ENCODE measurements at regions not wholly inside any gene's neighbourhood (a gene's known extent, or its start where the extent isn't known, plus 50 kb on each side); places are given as distances from the start of the nearest gene placed in this dataset.
"Not testable (repeated sequence)": the region's sequence is repeated elsewhere in the genome, so short reads cannot be mapped to it uniquely, and the experiment has no call there.

DNA sequence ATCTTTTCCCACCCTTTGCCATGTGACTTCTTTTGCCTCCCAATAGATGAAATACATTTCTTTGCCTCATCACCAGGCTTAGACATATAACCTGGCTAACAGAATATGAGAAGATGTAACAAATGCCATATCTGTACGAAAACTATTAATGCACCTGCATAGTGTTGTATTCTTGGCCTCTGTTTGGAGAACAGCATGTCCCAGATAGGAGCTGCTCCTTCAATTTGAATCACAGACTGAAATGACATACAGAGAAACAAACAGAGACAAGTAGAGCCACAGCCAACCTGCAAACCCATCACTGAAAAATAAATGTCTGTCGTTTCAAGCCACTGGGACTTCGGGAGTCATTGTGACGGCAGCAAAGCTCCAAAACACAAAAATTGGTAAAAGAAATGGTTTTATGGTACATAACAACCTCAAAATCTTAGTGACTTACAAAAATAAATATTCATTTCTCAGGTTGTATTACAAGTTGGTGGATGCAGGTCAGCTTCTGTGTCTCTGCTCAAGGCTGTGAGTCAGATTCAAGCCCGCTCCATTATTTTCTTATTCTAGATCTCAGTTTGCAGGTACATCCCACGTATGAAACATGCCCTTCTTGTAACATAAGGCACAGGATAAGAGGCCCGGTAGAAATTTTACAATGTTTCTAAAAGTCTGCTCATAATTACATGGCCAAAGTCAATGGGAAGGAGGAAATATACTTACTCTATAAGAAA, 171.3 kb upstream of the SOX6 start:
- no peaks in the 10 kb centered on the region for H3K4me1 Mint-ChIP-seq
- no peak overlapping the region for H3K4me3 Mint-ChIP-seq
- no peak overlapping the region for H2AFZ ChIP-seq (ENCODE audit: insufficient read depth, low read depth, low read length, poor library complexity, severe bottlenecking)
- no peaks in the 10 kb centered on the region for H3K79me2 ChIP-seq (ENCODE audit: control insufficient read depth, insufficient read depth, low read length)
- no peaks in the 10 kb centered on the region for H3K9me3 ChIP-seq (ENCODE audit: control extremely low read depth in 1 of 3, control insufficient read depth in 2 of 3, insufficient read depth in 1 of 3, low read length in 2 of 3)
- TF ChIP-seq EZH2 (IDR thresholded peaks at IDR 0.05; ENCODE audit: borderline replicate concordance, insufficient read depth, low read depth, low read length, poor library complexity, severe bottlenecking) (no peak), CTCF (IDR thresholded peaks at IDR 0.05) (no peak)
- no peak overlapping the region for H3K27ac ChIP-seq (ENCODE audit: low read length in 2 of 2)
- intact Hi-C loops (cut with micrococcal nuclease): no loop called here
- H3K9ac ChIP-seq (ENCODE audit: low read length): no peak overlapping the region
- no peak for DNase-seq
- POLR2A ChIA-PET: no interaction called here
- no peaks in the 10 kb centered on the region for H4K20me1 ChIP-seq (ENCODE audit: control insufficient read depth, insufficient read depth, low read length, poor library complexity, severe bottlenecking)
- H3K9me3 Mint-ChIP-seq (ENCODE audit: insufficient read depth): no peaks in the 10 kb centered on the region
- CTCF ChIA-PET: no interaction called here
- no CpG with 5 or more reads among the region's 7 CpGs for WGBS (ENCODE audit: insufficient coverage)
- no peaks in the 10 kb centered on the region for H3K27me3 Mint-ChIP-seq
- no peaks in the 10 kb centered on the region for H3K4me1 ChIP-seq (ENCODE audit: control insufficient read depth in 2 of 2, insufficient read depth in 2 of 2, low read length in 2 of 2)
- ATAC-seq (ENCODE audit: low read depth): no peak
- no peaks in the 10 kb centered on the region for H3K36me3 ChIP-seq (replicated peaks in 1 of 2; ENCODE audit: control extremely low read depth in 1 of 2, control insufficient read depth in 1 of 2, extremely low read depth in 1 of 2, insufficient read depth in 2 of 2, low read length in 1 of 2)
- H3K27ac Mint-ChIP-seq: no peak overlapping the region
- H3K4me3 ChIP-seq (ENCODE audit: control extremely low read depth in 1 of 5, extremely low read depth in 1 of 5, insufficient read depth in 1 of 5, low read depth in 2 of 5, low read length in 4 of 5): no peak overlapping the region
- no peaks in the 10 kb centered on the region for H3K27me3 ChIP-seq (replicated peaks in 1 of 4; ENCODE audit: control extremely low read depth in 1 of 4, control insufficient read depth in 3 of 4, insufficient read depth in 4 of 4, low read length in 3 of 4)
- no peak overlapping the region for H3K4me2 ChIP-seq (replicated peaks; ENCODE audit: low read depth, low read length, poor library complexity, severe bottlenecking)

GRCh38 chr11:16526947-16527346, 170.6 kb upstream of the SOX6 start:
- H3K27ac Mint-ChIP-seq: no peak overlapping the region
- H3K27me3 Mint-ChIP-seq: no peaks in the 10 kb centered on the region
- H4K20me1 ChIP-seq (ENCODE audit: control insufficient read depth, insufficient read depth, low read length, poor library complexity, severe bottlenecking): no peaks in the 10 kb centered on the region
- no peak overlapping the region for H3K4me3 Mint-ChIP-seq
- POLR2A ChIA-PET: no interaction called here
- ATAC-seq (ENCODE audit: low read depth): no peak
- H3K9ac ChIP-seq (ENCODE audit: low read length): no peak overlapping the region
- DNase-seq: no peak
- no peaks in the 10 kb centered on the region for H3K9me3 ChIP-seq (ENCODE audit: control extremely low read depth in 1 of 3, control insufficient read depth in 2 of 3, insufficient read depth in 1 of 3, low read length in 2 of 3)
- CTCF ChIA-PET: no interaction called here
- 71% methylated on average over 1 of the region's 1 CpG for WGBS (ENCODE audit: insufficient coverage)
- no peaks in the 10 kb centered on the region for H3K79me2 ChIP-seq (ENCODE audit: control insufficient read depth, insufficient read depth, low read length)
- no peak overlapping the region for H3K27ac ChIP-seq (ENCODE audit: low read length in 2 of 2)
- no peaks in the 10 kb centered on the region for H3K4me1 ChIP-seq (ENCODE audit: control insufficient read depth in 2 of 2, insufficient read depth in 2 of 2, low read length in 2 of 2)
- H2AFZ ChIP-seq (ENCODE audit: insufficient read depth, low read depth, low read length, poor library complexity, severe bottlenecking): no peak overlapping the region
- intact Hi-C loops (cut with micrococcal nuclease): no loop called here
- no peak for TF ChIP-seq CTCF (IDR thresholded peaks at IDR 0.05)
- no peak overlapping the region for H3K4me3 ChIP-seq (ENCODE audit: control extremely low read depth in 1 of 5, extremely low read depth in 1 of 5, insufficient read depth in 1 of 5, low read depth in 2 of 5, low read length in 4 of 5)
- H3K36me3 ChIP-seq (replicated peaks in 1 of 2; ENCODE audit: control extremely low read depth in 1 of 2, control insufficient read depth in 1 of 2, extremely low read depth in 1 of 2, insufficient read depth in 2 of 2, low read length in 1 of 2): no peaks in the 10 kb centered on the region
- no peaks in the 10 kb centered on the region for H3K4me1 Mint-ChIP-seq
- H3K4me2 ChIP-seq (replicated peaks; ENCODE audit: low read depth, low read length, poor library complexity, severe bottlenecking): no peak overlapping the region
- no peaks in the 10 kb centered on the region for H3K27me3 ChIP-seq (replicated peaks in 1 of 4; ENCODE audit: control extremely low read depth in 1 of 4, control insufficient read depth in 3 of 4, insufficient read depth in 4 of 4, low read length in 3 of 4)
- H3K9me3 Mint-ChIP-seq (ENCODE audit: insufficient read depth): no peaks in the 10 kb centered on the region

DNA sequence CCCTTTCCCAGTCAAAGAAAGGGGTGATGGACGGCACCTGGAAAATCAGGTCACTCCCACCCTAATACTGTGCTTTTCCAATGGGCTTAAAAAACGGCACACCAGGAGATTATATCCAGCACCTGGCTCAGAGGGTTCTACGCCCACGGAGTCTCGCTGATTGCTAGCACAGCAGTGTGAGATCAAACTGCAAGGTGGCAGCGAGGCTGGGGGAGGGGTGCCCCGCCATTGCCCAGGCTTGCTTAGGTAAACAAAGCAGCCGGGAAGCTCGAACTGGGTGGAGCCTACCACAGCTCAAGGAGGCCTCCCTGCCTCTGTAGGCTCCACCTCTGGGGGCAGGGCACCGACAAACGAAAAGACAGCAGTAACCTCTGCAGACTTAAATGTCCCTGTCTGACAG, 164.4 kb upstream of the SOX6 start:
- H3K27me3 ChIP-seq (replicated peaks in 1 of 4; ENCODE audit: control extremely low read depth in 1 of 4, control insufficient read depth in 3 of 4, insufficient read depth in 4 of 4, low read length in 3 of 4); H3K4me2 ChIP-seq (replicated peaks; ENCODE audit: low read depth, low read length, poor library complexity, severe bottlenecking); H3K4me1 Mint-ChIP-seq; H3K4me3 Mint-ChIP-seq; DNase-seq; H3K9ac ChIP-seq (ENCODE audit: low read length); H4K20me1 ChIP-seq (ENCODE audit: control insufficient read depth, insufficient read depth, low read length, poor library complexity, severe bottlenecking); H3K27ac ChIP-seq (ENCODE audit: low read length in 2 of 2); POLR2A ChIA-PET; H3K4me1 ChIP-seq (ENCODE audit: control insufficient read depth in 2 of 2, insufficient read depth in 2 of 2, low read length in 2 of 2); H3K27ac Mint-ChIP-seq; ATAC-seq (ENCODE audit: low read depth); H3K4me3 ChIP-seq (ENCODE audit: control extremely low read depth in 1 of 5, extremely low read depth in 1 of 5, insufficient read depth in 1 of 5, low read depth in 2 of 5, low read length in 4 of 5); intact Hi-C loops (cut with micrococcal nuclease); H3K36me3 ChIP-seq (replicated peaks in 1 of 2; ENCODE audit: control extremely low read depth in 1 of 2, control insufficient read depth in 1 of 2, extremely low read depth in 1 of 2, insufficient read depth in 2 of 2, low read length in 1 of 2); H3K9me3 Mint-ChIP-seq (ENCODE audit: insufficient read depth); CTCF ChIA-PET; H3K79me2 ChIP-seq (ENCODE audit: control insufficient read depth, insufficient read depth, low read length); H3K9me3 ChIP-seq (ENCODE audit: control extremely low read depth in 1 of 3, control insufficient read depth in 2 of 3, insufficient read depth in 1 of 3, low read length in 2 of 3); H3K27me3 Mint-ChIP-seq; H2AFZ ChIP-seq (ENCODE audit: insufficient read depth, low read depth, low read length, poor library complexity, severe bottlenecking): not testable (repeated sequence)
- 93% methylated on average over 10 of the region's 11 CpGs for WGBS (ENCODE audit: insufficient coverage)
